Activated CD8-positive, alpha-beta memory T cell treated with anti-CD3 and anti-CD28 coated beads for 24 hours (primary cell): ENCODE measurements at regions not wholly inside any gene's neighbourhood (a gene's known extent, or its start where the extent isn't known, plus 50 kb on each side); places are given as distances from the start of the nearest gene placed in this dataset.

Source experiments
- DNase-seq: peaks from one replicate; pipeline ENCODE4 v3.0.0-alpha.2; 2020

- DNase-seq, result peak; percentile 24
Observed at GRCh38 chr19:29375429-29376119, 150.2 kb upstream of the VSTM2B start.

- DNase-seq, result peak; percentile 32
Observed at GRCh38 chr19:29376855-29377354, 148.9 kb upstream of the VSTM2B start.

GRCh38 chr19:29378126-29378525 is 147.7 kb upstream of the VSTM2B start:
- peak; percentile 17 for DNase-seq

GRCh38 chr19:29378543-29379080 is 147.2 kb upstream of the VSTM2B start:
- peak; percentile 5 for DNase-seq

GRCh38 chr19:29379257-29380021 is 146.4 kb upstream of the VSTM2B start:
- peak; percentile 4 for DNase-seq

GRCh38 chr19:29380581-29380980 is 145.2 kb upstream of the VSTM2B start:
- DNase-seq, result no peak

- no peak for DNase-seq
Observed at GRCh38 chr19:29381353-29382203, 144.2 kb upstream of the VSTM2B start.

- DNase-seq, result no peak
Observed at GRCh38 chr19:29383696-29384095, 142.1 kb upstream of the VSTM2B start.

GRCh38 chr19:29384656-29385055 is 141.1 kb upstream of the VSTM2B start:
- no peak for DNase-seq

- no peak for DNase-seq
Observed at GRCh38 chr19:29385191-29385795, 140.5 kb upstream of the VSTM2B start.

- no peak for DNase-seq
Observed at GRCh38 chr19:29386970-29387369, 138.8 kb upstream of the VSTM2B start.

- no peak for DNase-seq
Observed at GRCh38 chr19:29387586-29387985, 138.2 kb upstream of the VSTM2B start.

GRCh38 chr19:29389495-29389894 is 136.3 kb upstream of the VSTM2B start:
- DNase-seq, result no peak

GRCh38 chr19:29390742-29391141 is 135.1 kb upstream of the VSTM2B start:
- no peak for DNase-seq

GRCh38 chr19:29393915-29394460 is 131.8 kb upstream of the VSTM2B start:
- no peak for DNase-seq

GRCh38 chr19:29395111-29395733 is 130.6 kb upstream of the VSTM2B start:
- no peak for DNase-seq

GRCh38 chr19:29395734-29396414 is 129.9 kb upstream of the VSTM2B start:
- DNase-seq, result no peak

GRCh38 chr19:29396925-29397324 is 128.9 kb upstream of the VSTM2B start:
- no peak for DNase-seq

- DNase-seq, result no peak
Observed at GRCh38 chr19:29397748-29398147, 128.0 kb upstream of the VSTM2B start.

GRCh38 chr19:29399804-29400203 is 126.0 kb upstream of the VSTM2B start:
- no peak for DNase-seq
